HG03378 (cell line): ENCODE measurements at regions not wholly inside any gene's neighbourhood (a gene's known extent, or its start where the extent isn't known, plus 50 kb on each side); places are given as distances from the start of the nearest gene placed in this dataset.
"Not testable (repeated sequence)": the region's sequence is repeated elsewhere in the genome, so short reads cannot be mapped to it uniquely, and the experiment has no call there.

Experiments used
- ATAC-seq: cut with Tn5 transposase; IDR thresholded peaks from one replicate; pipeline ENCODE4 v1.9.1; 2021; ENCODE audit warnings: mild to moderate bottlenecking, moderate library complexity; ENCODE audit not compliant: unreplicated experiment

- no peak for ATAC-seq
These were observed 137.7 kb upstream of the CRHR1 start for GRCh38 chr17:45646288-45646988.

- no peak for ATAC-seq
These were observed 135.5 kb upstream of the CRHR1 start for GRCh38 chr17:45648642-45649041.

GRCh38 chr17:45649796-45650195 is 134.3 kb upstream of the CRHR1 start:
- ATAC-seq = no peak

- no peak for ATAC-seq
These were observed 133.6 kb upstream of the CRHR1 start for GRCh38 chr17:45650561-45650960.

- ATAC-seq = no peak
These were observed 132.9 kb upstream of the CRHR1 start for GRCh38 chr17:45651145-45651709.

GRCh38 chr17:45653616-45654015 is 130.5 kb upstream of the CRHR1 start:
- ATAC-seq = no peak

- no peak for ATAC-seq
These were observed 127.5 kb upstream of the CRHR1 start for GRCh38 chr17:45656527-45657181.

- no peak for ATAC-seq
These were observed 123.6 kb upstream of the CRHR1 start for GRCh38 chr17:45660474-45660873.

GRCh38 chr17:45662432-45662831 is 121.7 kb upstream of the CRHR1 start:
- no peak for ATAC-seq

GRCh38 chr17:45663772-45664171 is 120.3 kb upstream of the CRHR1 start:
- no peak for ATAC-seq

GRCh38 chr17:45664921-45665320 is 119.2 kb upstream of the CRHR1 start:
- no peak for ATAC-seq

- ATAC-seq = no peak
These were observed 118.0 kb upstream of the CRHR1 start for GRCh38 chr17:45666046-45666600.

GRCh38 chr17:45666641-45667040 is 117.5 kb upstream of the CRHR1 start:
- no peak for ATAC-seq

- no peak for ATAC-seq
These were observed 116.4 kb upstream of the CRHR1 start for GRCh38 chr17:45667591-45668171.

- ATAC-seq = no peak
These were observed 115.8 kb upstream of the CRHR1 start for GRCh38 chr17:45668316-45668715.

GRCh38 chr17:45672301-45672700 is 111.8 kb upstream of the CRHR1 start:
- no peak for ATAC-seq

- ATAC-seq = no peak
These were observed 111.3 kb upstream of the CRHR1 start for GRCh38 chr17:45672792-45673191.

GRCh38 chr17:45673759-45674158 is 110.4 kb upstream of the CRHR1 start:
- ATAC-seq = not testable (repeated sequence)

- ATAC-seq = no peak
These were observed 109.1 kb upstream of the CRHR1 start for GRCh38 chr17:45675012-45675411.

- ATAC-seq = no peak
These were observed 108.2 kb upstream of the CRHR1 start for GRCh38 chr17:45675892-45676291.

- ATAC-seq = no peak
These were observed 107.4 kb upstream of the CRHR1 start for GRCh38 chr17:45676695-45677094.

GRCh38 chr17:45677770-45678169 is 106.3 kb upstream of the CRHR1 start:
- no peak for ATAC-seq
